ENCODE measurements at regions not wholly inside any gene's neighbourhood (a gene's known extent, or its start where the extent isn't known, plus 50 kb on each side); places are given as distances from the start of the nearest gene placed in this dataset.

DNA sequence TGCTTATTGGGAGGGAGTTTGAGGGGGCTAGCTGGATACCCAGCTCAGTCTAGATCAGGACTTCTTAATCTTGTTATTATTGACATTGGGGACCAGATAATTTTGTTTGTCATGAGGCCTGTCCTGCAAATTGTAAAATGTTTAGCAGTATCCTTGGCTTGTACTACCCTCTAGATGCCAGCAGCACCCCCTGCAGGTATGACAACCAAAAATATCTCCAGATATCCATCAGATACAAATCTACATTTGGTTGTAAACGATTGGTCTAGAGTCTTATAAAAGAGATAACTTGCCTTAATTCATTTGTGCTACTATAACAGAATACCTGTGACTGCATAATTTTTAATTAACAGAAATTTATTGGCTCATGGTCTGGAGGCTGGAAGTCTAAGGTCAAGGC, 1232.2 kb downstream of the XPNPEP1 start:
- no peaks in the 10 kb centered on the region for H3K36me3 ChIP-seq (ENCODE audit: control insufficient read depth in 1 of 2, insufficient read depth in 2 of 2, low read length in 2 of 2)
- no peaks in the 10 kb centered on the region for H3K27me3 ChIP-seq (ENCODE audit: control insufficient read depth in 1 of 2, insufficient read depth in 2 of 2, low read length in 2 of 2)
- peaks cover 0 to 14% of the 10 kb centered on the region in 2 donors for H3K9me3 ChIP-seq (ENCODE audit: control insufficient read depth in 1 of 2, low read length in 2 of 2)
- H3K4me3 ChIP-seq (ENCODE audit: low read depth in 1 of 2, low read length in 2 of 2) = no peak overlapping the region
- no peaks in the 10 kb centered on the region for H3K4me1 ChIP-seq (ENCODE audit: control insufficient read depth in 1 of 2, insufficient read depth in 2 of 2, low read length in 2 of 2)
- H3K9ac ChIP-seq (ENCODE audit: low read depth in 1 of 2, low read length in 2 of 2) = no peak overlapping the region
- no peak overlapping the region for H3K27ac ChIP-seq (ENCODE audit: low read depth, low read length)

DNA sequence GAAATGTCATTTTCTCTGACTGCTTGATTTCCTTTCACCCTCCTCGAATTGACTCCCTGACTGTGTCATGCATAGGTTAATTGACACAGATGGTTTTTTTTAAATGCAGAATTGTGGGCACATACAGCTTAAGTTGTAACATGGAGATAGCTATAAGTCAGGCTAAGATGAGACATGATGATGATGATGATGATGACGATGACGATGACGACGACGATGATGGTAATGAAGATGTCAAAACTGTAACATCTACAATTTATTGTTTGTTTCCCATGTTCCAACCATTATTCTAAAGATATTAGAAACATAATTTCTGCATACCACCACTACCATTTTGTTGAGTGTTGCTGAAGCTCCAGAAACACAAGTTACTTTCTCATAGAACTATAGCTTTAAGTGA, 1232.8 kb downstream of the XPNPEP1 start:
- Histone ChIP-seq H3K27me3 (ENCODE audit: control insufficient read depth in 1 of 2, insufficient read depth in 2 of 2, low read length in 2 of 2) (no peaks in the 10 kb centered on the region), H3K4me3 (ENCODE audit: low read depth in 1 of 2, low read length in 2 of 2) (no peak overlapping the region), H3K9ac (ENCODE audit: low read depth in 1 of 2, low read length in 2 of 2) (no peak overlapping the region)

DNA sequence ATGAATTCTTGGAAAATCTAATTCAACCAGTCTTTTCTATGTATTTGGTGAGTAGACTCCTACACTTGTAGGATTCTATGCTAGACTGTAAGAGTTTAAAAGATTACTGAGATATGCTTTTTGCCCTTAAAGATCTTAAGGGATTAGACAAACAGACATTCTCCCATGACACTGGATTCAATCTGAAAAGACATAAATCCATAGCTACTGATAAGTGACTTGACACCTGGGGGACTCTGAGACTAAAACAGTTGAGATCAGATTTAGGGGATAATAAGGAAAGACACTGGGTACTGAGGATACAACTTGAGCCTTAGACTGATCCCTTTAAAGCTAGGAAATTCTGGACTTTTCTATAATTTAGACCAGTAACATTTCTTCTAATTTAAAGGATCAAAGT, 1233.4 kb downstream of the XPNPEP1 start:
- Histone ChIP-seq H3K4me3 (ENCODE audit: low read depth in 1 of 2, low read length in 2 of 2) (no peak overlapping the region), H3K27ac (ENCODE audit: low read depth, low read length) (no peak overlapping the region), H3K9me3 (ENCODE audit: control insufficient read depth in 1 of 2, low read length in 2 of 2) (peaks cover 0 to 17% of the 10 kb centered on the region in 2 donors), H3K36me3 (ENCODE audit: control insufficient read depth in 1 of 2, insufficient read depth in 2 of 2, low read length in 2 of 2) (no peaks in the 10 kb centered on the region), H3K9ac (ENCODE audit: low read depth in 1 of 2, low read length in 2 of 2) (no peak overlapping the region), H3K4me1 (ENCODE audit: control insufficient read depth in 1 of 2, insufficient read depth in 2 of 2, low read length in 2 of 2) (no peaks in the 10 kb centered on the region), H3K27me3 (ENCODE audit: control insufficient read depth in 1 of 2, insufficient read depth in 2 of 2, low read length in 2 of 2) (no peaks in the 10 kb centered on the region)

More for the DNA sequence above, 1232.8 kb downstream of the XPNPEP1 start:
- H3K4me1 ChIP-seq (ENCODE audit: control insufficient read depth in 1 of 2, insufficient read depth in 2 of 2, low read length in 2 of 2) = no peaks in the 10 kb centered on the region
- H3K27ac ChIP-seq (ENCODE audit: low read depth, low read length) = no peak overlapping the region
- H3K36me3 ChIP-seq (ENCODE audit: control insufficient read depth in 1 of 2, insufficient read depth in 2 of 2, low read length in 2 of 2) = no peaks in the 10 kb centered on the region
- peaks cover 0 to 17% of the 10 kb centered on the region in 2 donors for H3K9me3 ChIP-seq (ENCODE audit: control insufficient read depth in 1 of 2, low read length in 2 of 2)

DNA sequence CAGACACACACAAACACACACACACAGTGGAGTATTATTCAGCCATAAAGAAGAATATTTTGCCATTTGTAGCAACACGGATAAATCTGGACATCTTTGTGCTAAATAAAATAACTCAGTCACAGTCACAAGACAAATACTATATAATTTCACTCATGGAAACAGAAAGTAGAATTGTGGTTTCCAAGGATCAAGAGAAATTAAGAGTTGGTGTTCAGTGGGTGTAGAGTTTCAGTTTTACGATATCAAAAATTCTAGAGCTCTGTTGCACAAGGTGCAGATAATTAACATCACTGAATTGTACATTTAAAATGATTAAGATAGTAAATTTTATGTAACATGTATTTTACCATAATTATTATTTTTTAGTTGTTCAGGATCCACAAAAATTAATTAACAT, 1235.0 kb downstream of the XPNPEP1 start:
- no peak overlapping the region for H3K4me3 ChIP-seq (ENCODE audit: low read depth in 1 of 2, low read length in 2 of 2)

DNA sequence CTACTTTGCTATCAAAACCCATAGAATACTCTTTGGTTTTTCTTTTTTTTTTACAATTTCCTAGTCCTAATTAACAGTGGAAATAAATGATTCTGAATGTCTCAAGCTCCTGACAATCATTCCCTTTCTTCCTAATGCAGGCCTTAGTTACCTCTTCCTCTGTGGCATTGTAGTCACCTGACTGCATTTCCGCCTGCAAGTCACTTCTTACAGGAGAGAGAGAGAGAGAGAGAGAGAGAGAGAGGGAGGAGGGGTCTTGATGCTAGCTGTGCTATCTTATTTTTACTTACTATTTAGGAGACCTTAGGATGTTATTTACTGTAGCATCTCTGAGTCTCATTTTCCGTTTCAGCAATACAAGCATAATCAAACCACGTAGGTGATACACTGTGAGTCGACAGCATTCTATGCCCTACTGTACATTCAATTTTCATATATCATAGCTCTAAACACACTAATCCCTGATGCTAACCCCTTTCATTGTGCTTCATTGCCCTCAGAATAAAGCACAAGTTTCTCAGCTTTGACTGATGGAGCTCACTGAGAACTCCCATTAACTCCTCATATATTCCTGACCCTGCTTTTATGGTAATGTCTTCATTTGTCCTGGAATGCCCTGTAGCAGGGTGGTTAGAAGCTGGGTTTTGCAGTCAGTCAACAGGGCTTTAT, 1237.3 kb downstream of the XPNPEP1 start:
- no peaks in the 10 kb centered on the region for H3K36me3 ChIP-seq (ENCODE audit: control insufficient read depth in 1 of 2, insufficient read depth in 2 of 2, low read length in 2 of 2)
- no peak overlapping the region for H3K27ac ChIP-seq (ENCODE audit: low read depth, low read length)
- H3K27me3 ChIP-seq (ENCODE audit: control insufficient read depth in 1 of 2, insufficient read depth in 2 of 2, low read length in 2 of 2) = no peaks in the 10 kb centered on the region
- H3K4me1 ChIP-seq (ENCODE audit: control insufficient read depth in 1 of 2, insufficient read depth in 2 of 2, low read length in 2 of 2) = no peaks in the 10 kb centered on the region
- H3K9ac ChIP-seq (ENCODE audit: low read depth in 1 of 2, low read length in 2 of 2) = no peak overlapping the region
- peaks cover 0 to 15% of the 10 kb centered on the region in 2 donors for H3K9me3 ChIP-seq (ENCODE audit: control insufficient read depth in 1 of 2, low read length in 2 of 2)
- no peak overlapping the region for H3K4me3 ChIP-seq (ENCODE audit: low read depth in 1 of 2, low read length in 2 of 2)

More for the DNA sequence above, 1235.0 kb downstream of the XPNPEP1 start:
- no peaks in the 10 kb centered on the region for H3K27me3 ChIP-seq (ENCODE audit: control insufficient read depth in 1 of 2, insufficient read depth in 2 of 2, low read length in 2 of 2)
- H3K36me3 ChIP-seq (ENCODE audit: control insufficient read depth in 1 of 2, insufficient read depth in 2 of 2, low read length in 2 of 2) = no peaks in the 10 kb centered on the region
- no peak overlapping the region for H3K27ac ChIP-seq (ENCODE audit: low read depth, low read length)
- H3K9ac ChIP-seq (ENCODE audit: low read depth in 1 of 2, low read length in 2 of 2) = no peak overlapping the region
- H3K4me1 ChIP-seq (ENCODE audit: control insufficient read depth in 1 of 2, insufficient read depth in 2 of 2, low read length in 2 of 2) = no peaks in the 10 kb centered on the region
- H3K9me3 ChIP-seq (ENCODE audit: control insufficient read depth in 1 of 2, low read length in 2 of 2) = peaks cover 0 to 20% of the 10 kb centered on the region in 2 donors

DNA sequence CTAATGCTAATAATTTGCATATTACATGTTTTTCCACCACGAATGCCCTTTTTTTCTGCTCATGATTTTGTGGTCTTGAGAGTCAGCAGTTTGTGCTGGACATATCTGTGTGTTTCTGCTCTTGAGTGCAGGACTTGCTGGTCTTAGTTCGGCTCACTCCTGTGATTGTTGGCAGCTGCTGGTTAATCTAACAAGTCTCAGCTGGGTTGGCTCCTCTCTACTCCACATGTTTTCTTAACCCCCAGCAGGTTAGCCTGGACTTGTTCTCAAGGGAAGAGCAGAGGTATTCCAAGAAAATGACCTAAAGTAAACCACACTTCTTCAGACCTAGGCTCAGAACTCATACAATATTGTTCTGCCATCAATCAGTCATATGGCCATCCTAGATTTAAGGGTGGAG, 1238.9 kb downstream of the XPNPEP1 start:
- Histone ChIP-seq H3K36me3 (ENCODE audit: control insufficient read depth in 1 of 2, insufficient read depth in 2 of 2, low read length in 2 of 2) (no peaks in the 10 kb centered on the region), H3K9me3 (ENCODE audit: control insufficient read depth in 1 of 2, low read length in 2 of 2) (peaks cover 0 to 15% of the 10 kb centered on the region in 2 donors), H3K4me1 (ENCODE audit: control insufficient read depth in 1 of 2, insufficient read depth in 2 of 2, low read length in 2 of 2) (no peaks in the 10 kb centered on the region), H3K27ac (ENCODE audit: low read depth, low read length) (no peak overlapping the region), H3K27me3 (ENCODE audit: control insufficient read depth in 1 of 2, insufficient read depth in 2 of 2, low read length in 2 of 2) (no peaks in the 10 kb centered on the region), H3K4me3 (ENCODE audit: low read depth in 1 of 2, low read length in 2 of 2) (no peak overlapping the region), H3K9ac (ENCODE audit: low read depth in 1 of 2, low read length in 2 of 2) (no peak overlapping the region)

DNA sequence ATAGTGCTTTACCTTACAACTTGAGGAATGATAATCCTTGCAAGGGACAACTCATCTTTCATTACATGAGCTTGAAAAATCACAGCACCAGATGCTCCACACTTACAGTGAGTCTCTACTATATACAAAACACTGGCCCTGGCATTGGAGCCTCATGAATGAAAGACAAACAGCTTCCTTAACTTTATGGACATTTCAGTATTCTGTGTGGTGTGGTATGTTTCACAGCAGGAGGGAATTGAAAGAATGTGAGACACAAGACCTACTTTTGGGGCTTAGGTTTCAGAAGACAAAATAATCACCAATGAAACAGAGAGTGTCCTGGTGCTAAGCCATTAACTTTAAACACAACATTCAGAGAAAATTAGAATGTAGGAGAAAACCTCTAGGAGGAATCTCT, 1249.6 kb downstream of the XPNPEP1 start:
- Histone ChIP-seq H3K9me3 (ENCODE audit: control insufficient read depth in 1 of 2, low read length in 2 of 2) (peaks cover 0 to 6% of the 10 kb centered on the region in 2 donors), H3K27ac (ENCODE audit: low read depth, low read length) (no peak overlapping the region)

DNA sequence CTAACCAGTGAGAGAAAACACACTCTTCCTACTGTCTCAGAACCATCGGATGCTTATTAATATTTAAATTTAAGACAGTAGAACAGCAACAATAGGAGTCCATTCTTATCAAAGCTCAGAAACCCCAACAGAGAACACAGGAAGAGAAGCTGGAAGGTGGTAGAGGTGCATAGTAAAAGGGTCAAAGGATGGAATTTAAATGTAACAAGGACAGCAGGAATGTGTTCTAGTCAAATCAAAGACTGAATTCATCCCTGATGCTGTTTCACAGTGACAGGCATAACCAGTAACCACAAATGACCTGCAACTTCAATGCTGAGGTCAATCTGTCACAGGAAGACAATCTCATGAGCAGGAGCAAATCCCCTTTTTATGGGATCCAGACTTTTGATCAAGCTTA, 1259.7 kb downstream of the XPNPEP1 start:
- no peaks in the 10 kb centered on the region for H3K9me3 ChIP-seq (ENCODE audit: control insufficient read depth in 1 of 2, low read length in 2 of 2)
- no peaks in the 10 kb centered on the region for H3K27me3 ChIP-seq (ENCODE audit: control insufficient read depth in 1 of 2, insufficient read depth in 2 of 2, low read length in 2 of 2)
- H3K4me3 ChIP-seq (ENCODE audit: low read depth in 1 of 2, low read length in 2 of 2) = no peak overlapping the region
- no peaks in the 10 kb centered on the region for H3K36me3 ChIP-seq (ENCODE audit: control insufficient read depth in 1 of 2, insufficient read depth in 2 of 2, low read length in 2 of 2)
- H3K27ac ChIP-seq (ENCODE audit: low read depth, low read length) = no peak overlapping the region
- no peaks in the 10 kb centered on the region for H3K4me1 ChIP-seq (ENCODE audit: control insufficient read depth in 1 of 2, insufficient read depth in 2 of 2, low read length in 2 of 2)
- no peak overlapping the region for H3K9ac ChIP-seq (ENCODE audit: low read depth in 1 of 2, low read length in 2 of 2)

More for the DNA sequence above, 1249.6 kb downstream of the XPNPEP1 start:
- H3K4me3 ChIP-seq (ENCODE audit: low read depth in 1 of 2, low read length in 2 of 2) = no peak overlapping the region
- H3K27me3 ChIP-seq (ENCODE audit: control insufficient read depth in 1 of 2, insufficient read depth in 2 of 2, low read length in 2 of 2) = no peaks in the 10 kb centered on the region
- H3K4me1 ChIP-seq (ENCODE audit: control insufficient read depth in 1 of 2, insufficient read depth in 2 of 2, low read length in 2 of 2) = no peaks in the 10 kb centered on the region
- no peak overlapping the region for H3K9ac ChIP-seq (ENCODE audit: low read depth in 1 of 2, low read length in 2 of 2)
- H3K36me3 ChIP-seq (ENCODE audit: control insufficient read depth in 1 of 2, insufficient read depth in 2 of 2, low read length in 2 of 2) = no peaks in the 10 kb centered on the region

DNA sequence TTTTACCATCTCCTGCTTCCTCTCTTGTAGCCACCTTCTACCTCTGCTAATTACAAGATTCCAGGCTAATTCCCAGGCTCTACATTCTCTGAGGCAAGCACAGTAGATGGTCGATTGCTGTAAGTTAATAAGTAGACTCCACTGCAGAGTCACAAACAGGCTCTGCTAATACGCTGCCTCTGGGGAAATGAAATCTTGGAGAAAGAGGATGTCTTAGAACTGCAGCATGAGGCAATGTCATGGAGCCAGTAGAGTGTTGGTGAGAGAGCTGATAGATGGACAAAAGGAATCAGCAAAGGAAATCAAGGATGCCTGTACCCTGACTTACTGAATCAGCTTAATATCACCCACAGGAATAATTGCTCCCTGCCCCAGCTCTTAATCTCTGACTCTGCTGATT, 1260.3 kb downstream of the XPNPEP1 start:
- no peaks in the 10 kb centered on the region for H3K27me3 ChIP-seq (ENCODE audit: control insufficient read depth in 1 of 2, insufficient read depth in 2 of 2, low read length in 2 of 2)
- no peaks in the 10 kb centered on the region for H3K4me1 ChIP-seq (ENCODE audit: control insufficient read depth in 1 of 2, insufficient read depth in 2 of 2, low read length in 2 of 2)
- no peak overlapping the region for H3K9ac ChIP-seq (ENCODE audit: low read depth in 1 of 2, low read length in 2 of 2)
- H3K27ac ChIP-seq (ENCODE audit: low read depth, low read length) = no peak overlapping the region
- H3K36me3 ChIP-seq (ENCODE audit: control insufficient read depth in 1 of 2, insufficient read depth in 2 of 2, low read length in 2 of 2) = no peaks in the 10 kb centered on the region
- no peaks in the 10 kb centered on the region for H3K9me3 ChIP-seq (ENCODE audit: control insufficient read depth in 1 of 2, low read length in 2 of 2)
- H3K4me3 ChIP-seq (ENCODE audit: low read depth in 1 of 2, low read length in 2 of 2) = no peak overlapping the region

DNA sequence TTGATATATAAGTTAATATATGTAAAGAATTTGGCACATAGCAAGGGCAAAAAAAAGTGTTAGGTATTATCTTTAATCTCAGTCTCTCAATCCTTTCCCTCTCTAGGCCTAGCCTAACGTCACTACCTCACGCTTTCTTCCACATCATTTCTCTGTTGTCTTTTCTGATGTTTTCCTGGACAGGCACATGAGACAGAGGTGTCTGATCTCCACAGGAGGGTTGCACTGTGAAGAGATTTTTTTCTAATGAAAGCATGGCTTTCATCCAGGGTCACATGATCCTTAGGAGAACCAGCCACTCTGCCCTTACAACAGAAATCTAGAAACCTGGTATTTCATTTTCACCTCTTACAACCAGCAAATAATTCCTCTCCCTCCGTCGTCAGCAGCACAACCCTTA, 1268.3 kb downstream of the XPNPEP1 start:
- Histone ChIP-seq H3K27ac (ENCODE audit: low read depth, low read length) (no peak overlapping the region), H3K27me3 (ENCODE audit: control insufficient read depth in 1 of 2, insufficient read depth in 2 of 2, low read length in 2 of 2) (no peaks in the 10 kb centered on the region), H3K9ac (ENCODE audit: low read depth in 1 of 2, low read length in 2 of 2) (no peak overlapping the region), H3K4me1 (ENCODE audit: control insufficient read depth in 1 of 2, insufficient read depth in 2 of 2, low read length in 2 of 2) (no peaks in the 10 kb centered on the region), H3K4me3 (ENCODE audit: low read depth in 1 of 2, low read length in 2 of 2) (no peak overlapping the region), H3K9me3 (ENCODE audit: control insufficient read depth in 1 of 2, low read length in 2 of 2) (peaks cover 0 to 8% of the 10 kb centered on the region in 2 donors), H3K36me3 (ENCODE audit: control insufficient read depth in 1 of 2, insufficient read depth in 2 of 2, low read length in 2 of 2) (no peaks in the 10 kb centered on the region)

Data from duodenal mucosa (tissue), 2 donors.